HG02852 (cell line): ENCODE measurements at regions not wholly inside any gene's neighbourhood (a gene's known extent, or its start where the extent isn't known, plus 50 kb on each side); places are given as distances from the start of the nearest gene placed in this dataset.
"Not testable (repeated sequence)": the region's sequence is repeated elsewhere in the genome, so short reads cannot be mapped to it uniquely, and the experiment has no call there.

Source experiments
- ATAC-seq: cut with Tn5 transposase; IDR thresholded peaks from one replicate; pipeline ENCODE4 v1.9.1; 2021; ENCODE audit warnings: mild to moderate bottlenecking, moderate library complexity; ENCODE audit not compliant: unreplicated experiment

GRCh38 chr4:155592179-155592937 lies 74.3 kb upstream of the GUCY1A1 start:
- ATAC-seq: no peak

GRCh38 chr4:155591738-155592143 lies 74.9 kb upstream of the GUCY1A1 start:
- no peak for ATAC-seq

GRCh38 chr4:155590796-155591585 lies 75.7 kb upstream of the GUCY1A1 start:
- ATAC-seq: no peak

- ATAC-seq: no peak
Observed at GRCh38 chr4:155588437-155588836, 78.2 kb upstream of the GUCY1A1 start.

GRCh38 chr4:155587766-155588165 lies 78.9 kb upstream of the GUCY1A1 start:
- ATAC-seq: no peak

- ATAC-seq: no peak
Observed at GRCh38 chr4:155582971-155583437, 83.6 kb upstream of the GUCY1A1 start.

GRCh38 chr4:155582041-155582440 lies 84.6 kb upstream of the GUCY1A1 start:
- no peak for ATAC-seq

- no peak for ATAC-seq
Observed at GRCh38 chr4:155578726-155579370, 87.8 kb upstream of the GUCY1A1 start.

GRCh38 chr4:155578219-155578618 lies 88.4 kb upstream of the GUCY1A1 start:
- no peak for ATAC-seq

- ATAC-seq: not testable (repeated sequence)
Observed at GRCh38 chr4:155574329-155574728, 92.3 kb upstream of the GUCY1A1 start.

- ATAC-seq: no peak
Observed at GRCh38 chr4:155573126-155573525, 93.5 kb upstream of the GUCY1A1 start.

GRCh38 chr4:155572106-155572703 lies 94.4 kb upstream of the GUCY1A1 start:
- ATAC-seq: no peak

- no peak for ATAC-seq
Observed at GRCh38 chr4:155571184-155571944, 95.3 kb upstream of the GUCY1A1 start.

GRCh38 chr4:155570661-155571060 lies 96.0 kb upstream of the GUCY1A1 start:
- ATAC-seq: no peak

- no peak for ATAC-seq
Observed at GRCh38 chr4:155569960-155570515, 96.6 kb upstream of the GUCY1A1 start.

GRCh38 chr4:155569471-155569870 lies 97.2 kb upstream of the GUCY1A1 start:
- ATAC-seq: no peak

GRCh38 chr4:155568641-155569220 lies 97.9 kb upstream of the GUCY1A1 start:
- no peak for ATAC-seq

GRCh38 chr4:155566354-155566753 lies 100.3 kb upstream of the GUCY1A1 start:
- no peak for ATAC-seq

- no peak for ATAC-seq
Observed at GRCh38 chr4:155565776-155566175, 100.9 kb upstream of the GUCY1A1 start.

GRCh38 chr4:155565330-155565729 lies 101.3 kb upstream of the GUCY1A1 start:
- ATAC-seq: no peak
